ENCODE measurements at regions not wholly inside any gene's neighbourhood (a gene's known extent, or its start where the extent isn't known, plus 50 kb on each side); places are given as distances from the start of the nearest gene placed in this dataset.

DNA sequence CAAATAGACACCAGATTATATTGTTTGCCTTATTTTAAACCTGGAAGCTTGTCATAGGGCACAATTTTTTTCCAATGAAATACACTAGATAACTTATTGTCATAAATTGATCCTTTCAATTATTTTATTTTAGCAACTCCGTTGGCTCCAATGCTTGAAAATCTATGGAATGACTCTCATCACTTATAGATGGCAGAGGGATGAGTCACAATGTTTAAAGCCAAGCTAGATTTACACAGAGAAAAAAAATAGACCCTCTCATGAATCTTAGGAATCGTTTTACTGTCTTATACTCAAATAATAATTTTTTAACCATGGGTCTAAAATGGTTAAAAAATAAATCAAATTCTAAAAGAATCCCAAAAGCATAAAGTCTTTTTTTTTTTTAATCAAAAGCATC lies 1276.6 kb upstream of the FLRT2 start (continued):
- TF ChIP-seq MXI1 (conservative IDR thresholded peaks at IDR 0.05; ENCODE audit: poor library complexity, severe bottlenecking) (no peak), POLR2AphosphoS5 (IDR thresholded peaks at IDR 0.05) (no peak), SMC3 (conservative IDR thresholded peaks at IDR 0.05; ENCODE audit: poor library complexity) (no peak)

DNA sequence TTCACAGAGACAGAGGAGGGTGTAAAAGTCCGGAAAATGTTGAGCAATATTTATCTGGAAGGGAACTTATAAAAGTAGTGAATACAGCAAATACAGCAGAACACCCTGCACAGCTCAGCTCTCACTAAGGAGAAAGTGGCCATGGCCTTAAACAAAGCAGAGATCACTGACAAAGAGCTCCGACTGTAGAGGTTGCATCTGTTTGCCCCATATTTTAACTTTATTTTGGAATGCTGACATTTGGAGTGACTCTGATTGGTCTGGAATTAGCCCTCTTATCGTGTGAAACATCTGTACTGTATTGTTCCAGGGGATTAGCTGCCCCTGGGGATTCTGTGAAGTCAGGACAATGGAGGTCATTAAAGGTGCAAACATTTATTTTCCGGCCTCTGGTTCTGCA lies 1275.7 kb upstream of the FLRT2 start:
- H3F3A ChIP-seq (ENCODE audit: insufficient read depth, low read length, poor library complexity, severe bottlenecking), result no peaks in the 10 kb centered on the region
- H3K4me2 ChIP-seq (ENCODE audit: low read length), result no peak overlapping the region
- H3K9me2 ChIP-seq (ENCODE audit: insufficient read depth, low read length), result no peaks in the 10 kb centered on the region
- H3K36me3 ChIP-seq (ENCODE audit: insufficient read depth, low read length), result no peaks in the 10 kb centered on the region
- H3K79me2 ChIP-seq (replicated peaks; ENCODE audit: insufficient read depth, low read length), result no peaks in the 10 kb centered on the region
- H4K20me1 ChIP-seq (ENCODE audit: insufficient read depth), result no peaks in the 10 kb centered on the region
- H3K27ac ChIP-seq (ENCODE audit: low read length), result no peak overlapping the region
- no peaks in the 10 kb centered on the region for H3K9me3 ChIP-seq (ENCODE audit: low read length)
- no peak overlapping the region for H3K4me3 ChIP-seq (ENCODE audit: low read length)
- H2AFZ ChIP-seq (ENCODE audit: low read depth, low read length), result no peak overlapping the region
- H3K27me3 ChIP-seq (ENCODE audit: insufficient read depth, low read depth, low read length), result no peaks in the 10 kb centered on the region
- H3K9ac ChIP-seq (ENCODE audit: low read length), result no peak overlapping the region
- TF ChIP-seq, protein P1, sequence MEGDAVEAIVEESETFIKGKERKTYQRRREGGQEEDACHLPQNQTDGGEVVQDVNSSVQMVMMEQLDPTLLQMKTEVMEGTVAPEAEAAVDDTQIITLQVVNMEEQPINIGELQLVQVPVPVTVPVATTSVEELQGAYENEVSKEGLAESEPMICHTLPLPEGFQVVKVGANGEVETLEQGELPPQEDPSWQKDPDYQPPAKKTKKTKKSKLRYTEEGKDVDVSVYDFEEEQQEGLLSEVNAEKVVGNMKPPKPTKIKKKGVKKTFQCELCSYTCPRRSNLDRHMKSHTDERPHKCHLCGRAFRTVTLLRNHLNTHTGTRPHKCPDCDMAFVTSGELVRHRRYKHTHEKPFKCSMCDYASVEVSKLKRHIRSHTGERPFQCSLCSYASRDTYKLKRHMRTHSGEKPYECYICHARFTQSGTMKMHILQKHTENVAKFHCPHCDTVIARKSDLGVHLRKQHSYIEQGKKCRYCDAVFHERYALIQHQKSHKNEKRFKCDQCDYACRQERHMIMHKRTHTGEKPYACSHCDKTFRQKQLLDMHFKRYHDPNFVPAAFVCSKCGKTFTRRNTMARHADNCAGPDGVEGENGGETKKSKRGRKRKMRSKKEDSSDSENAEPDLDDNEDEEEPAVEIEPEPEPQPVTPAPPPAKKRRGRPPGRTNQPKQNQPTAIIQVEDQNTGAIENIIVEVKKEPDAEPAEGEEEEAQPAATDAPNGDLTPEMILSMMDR (IDR thresholded peaks at IDR 0.05; ENCODE audit: poor library complexity, severe bottlenecking), result no peak
- TF ChIP-seq SMC3 (conservative IDR thresholded peaks at IDR 0.05; ENCODE audit: poor library complexity) (no peak), RAD21 (conservative IDR thresholded peaks at IDR 0.05) (no peak), MXI1 (conservative IDR thresholded peaks at IDR 0.05; ENCODE audit: poor library complexity, severe bottlenecking) (no peak), POLR2AphosphoS5 (IDR thresholded peaks at IDR 0.05) (no peak), TAF1 (IDR thresholded peaks at IDR 0.05; ENCODE audit: low read depth) (no peak), EP300 (conservative IDR thresholded peaks at IDR 0.05; ENCODE audit: poor library complexity, severe bottlenecking) (no peak), EZH2 (IDR thresholded peaks at IDR 0.05; ENCODE audit: borderline replicate concordance, insufficient read depth, low read length, poor library complexity, severe bottlenecking) (no peak)
- TF ChIP-seq, protein P2, sequence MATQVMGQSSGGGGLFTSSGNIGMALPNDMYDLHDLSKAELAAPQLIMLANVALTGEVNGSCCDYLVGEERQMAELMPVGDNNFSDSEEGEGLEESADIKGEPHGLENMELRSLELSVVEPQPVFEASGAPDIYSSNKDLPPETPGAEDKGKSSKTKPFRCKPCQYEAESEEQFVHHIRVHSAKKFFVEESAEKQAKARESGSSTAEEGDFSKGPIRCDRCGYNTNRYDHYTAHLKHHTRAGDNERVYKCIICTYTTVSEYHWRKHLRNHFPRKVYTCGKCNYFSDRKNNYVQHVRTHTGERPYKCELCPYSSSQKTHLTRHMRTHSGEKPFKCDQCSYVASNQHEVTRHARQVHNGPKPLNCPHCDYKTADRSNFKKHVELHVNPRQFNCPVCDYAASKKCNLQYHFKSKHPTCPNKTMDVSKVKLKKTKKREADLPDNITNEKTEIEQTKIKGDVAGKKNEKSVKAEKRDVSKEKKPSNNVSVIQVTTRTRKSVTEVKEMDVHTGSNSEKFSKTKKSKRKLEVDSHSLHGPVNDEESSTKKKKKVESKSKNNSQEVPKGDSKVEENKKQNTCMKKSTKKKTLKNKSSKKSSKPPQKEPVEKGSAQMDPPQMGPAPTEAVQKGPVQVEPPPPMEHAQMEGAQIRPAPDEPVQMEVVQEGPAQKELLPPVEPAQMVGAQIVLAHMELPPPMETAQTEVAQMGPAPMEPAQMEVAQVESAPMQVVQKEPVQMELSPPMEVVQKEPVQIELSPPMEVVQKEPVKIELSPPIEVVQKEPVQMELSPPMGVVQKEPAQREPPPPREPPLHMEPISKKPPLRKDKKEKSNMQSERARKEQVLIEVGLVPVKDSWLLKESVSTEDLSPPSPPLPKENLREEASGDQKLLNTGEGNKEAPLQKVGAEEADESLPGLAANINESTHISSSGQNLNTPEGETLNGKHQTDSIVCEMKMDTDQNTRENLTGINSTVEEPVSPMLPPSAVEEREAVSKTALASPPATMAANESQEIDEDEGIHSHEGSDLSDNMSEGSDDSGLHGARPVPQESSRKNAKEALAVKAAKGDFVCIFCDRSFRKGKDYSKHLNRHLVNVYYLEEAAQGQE (IDR thresholded peaks at IDR 0.05; ENCODE audit: borderline replicate concordance), result no peak

DNA sequence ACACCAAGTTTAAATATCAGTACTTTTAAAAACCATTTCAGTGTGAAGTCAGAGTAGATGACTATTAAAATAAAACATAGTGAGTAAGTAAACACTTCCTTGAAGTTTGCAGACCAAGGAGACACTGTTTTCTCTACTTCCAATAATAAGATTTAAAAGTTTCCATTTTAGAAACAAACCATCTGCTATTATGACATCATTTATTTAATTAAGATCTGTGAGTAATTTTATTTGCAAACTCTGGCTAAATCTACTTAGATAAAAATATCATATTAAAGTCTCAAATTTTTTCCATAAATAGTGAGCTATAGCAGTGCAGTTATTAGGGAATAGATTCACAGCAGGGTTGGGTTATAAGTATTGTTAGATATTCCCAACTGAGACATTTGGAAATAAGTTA lies 1267.0 kb upstream of the FLRT2 start:
- Histone ChIP-seq H3K9me2 (ENCODE audit: insufficient read depth, low read length) (no peaks in the 10 kb centered on the region), H3K4me3 (ENCODE audit: low read length) (no peak overlapping the region), H3K79me2 (replicated peaks; ENCODE audit: insufficient read depth, low read length) (no peaks in the 10 kb centered on the region), H4K20me1 (ENCODE audit: insufficient read depth) (no peaks in the 10 kb centered on the region), H3K36me3 (ENCODE audit: insufficient read depth, low read length) (no peaks in the 10 kb centered on the region), H2AFZ (ENCODE audit: low read depth, low read length) (no peak overlapping the region), H3K9me3 (ENCODE audit: low read length) (no peaks in the 10 kb centered on the region), H3K4me2 (ENCODE audit: low read length) (no peak overlapping the region), H3K9ac (ENCODE audit: low read length) (no peak overlapping the region), H3F3A (ENCODE audit: insufficient read depth, low read length, poor library complexity, severe bottlenecking) (no peaks in the 10 kb centered on the region), H3K27me3 (ENCODE audit: insufficient read depth, low read depth, low read length) (no peaks in the 10 kb centered on the region), H3K27ac (ENCODE audit: low read length) (no peak overlapping the region)
- TF ChIP-seq MXI1 (conservative IDR thresholded peaks at IDR 0.05; ENCODE audit: poor library complexity, severe bottlenecking), result no peak
- TF ChIP-seq EZH2 (IDR thresholded peaks at IDR 0.05; ENCODE audit: borderline replicate concordance, insufficient read depth, low read length, poor library complexity, severe bottlenecking), result no peak
- TF ChIP-seq RAD21 (conservative IDR thresholded peaks at IDR 0.05), result no peak
- TF ChIP-seq EP300 (conservative IDR thresholded peaks at IDR 0.05; ENCODE audit: poor library complexity, severe bottlenecking), result no peak
- TF ChIP-seq, protein P2 (IDR thresholded peaks at IDR 0.05; ENCODE audit: borderline replicate concordance), result no peak
- TF ChIP-seq, protein P1 (IDR thresholded peaks at IDR 0.05; ENCODE audit: poor library complexity, severe bottlenecking), result no peak
- no peak for TF ChIP-seq TAF1 (IDR thresholded peaks at IDR 0.05; ENCODE audit: low read depth)
- TF ChIP-seq SMC3 (conservative IDR thresholded peaks at IDR 0.05; ENCODE audit: poor library complexity), result no peak
- TF ChIP-seq POLR2AphosphoS5 (IDR thresholded peaks at IDR 0.05), result no peak
